Stimulated activated CD4-positive, alpha-beta T cell treated with anti-CD3 and anti-CD28 coated beads, Interleukin-15, amount 100 ng/mL, for 48 hours (primary cell): ENCODE measurements at regions not wholly inside any gene's neighbourhood (a gene's known extent, or its start where the extent isn't known, plus 50 kb on each side); places are given as distances from the start of the nearest gene placed in this dataset.

Experiments
- DNase-seq, 2 donors: peaks; one replicate each; pipeline ENCODE4 v3.0.0-alpha.2; 2020; ENCODE audit warnings: low read depth in 2 of 2

DNA sequence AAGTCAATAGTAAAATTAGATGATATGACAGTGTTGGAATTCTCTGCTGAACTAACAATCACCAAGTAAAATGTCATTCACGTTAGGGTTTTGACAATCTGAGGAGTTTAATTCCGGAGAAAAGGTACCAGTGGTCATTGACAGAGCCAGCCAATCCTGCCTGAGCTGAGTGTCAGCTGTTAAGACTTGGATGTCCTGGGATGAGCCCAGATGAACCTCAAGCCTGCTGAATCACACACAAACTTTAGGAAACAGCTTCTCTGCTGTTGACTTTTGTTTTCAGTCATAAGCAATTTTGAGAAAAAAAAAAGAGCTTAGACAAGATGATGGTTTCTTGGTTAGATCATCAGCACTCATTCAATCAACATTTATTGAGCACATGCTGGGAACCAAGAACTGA, 600.0 kb upstream of the SLC39A10 start:
- no peak for DNase-seq

DNA sequence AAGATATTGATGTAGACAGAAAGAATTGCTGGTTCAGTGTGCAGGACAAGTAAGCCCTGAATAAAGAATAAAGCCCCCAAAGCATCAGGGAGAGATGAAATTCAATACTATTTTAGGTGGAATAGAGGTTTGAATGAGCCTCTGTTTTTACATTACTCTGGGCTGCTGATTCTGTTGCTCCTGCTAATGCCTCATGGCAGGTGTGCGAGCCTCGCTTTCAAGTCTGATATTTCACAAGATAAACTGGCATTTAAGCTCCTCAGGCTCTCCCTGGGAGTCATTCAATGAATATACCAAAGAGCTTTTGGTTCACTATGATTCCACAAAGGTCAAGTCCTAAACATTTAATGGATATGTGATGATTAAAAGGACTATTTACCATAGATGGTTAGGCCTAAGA, 601.0 kb upstream of the SLC39A10 start:
- DNase-seq = no peak

DNA sequence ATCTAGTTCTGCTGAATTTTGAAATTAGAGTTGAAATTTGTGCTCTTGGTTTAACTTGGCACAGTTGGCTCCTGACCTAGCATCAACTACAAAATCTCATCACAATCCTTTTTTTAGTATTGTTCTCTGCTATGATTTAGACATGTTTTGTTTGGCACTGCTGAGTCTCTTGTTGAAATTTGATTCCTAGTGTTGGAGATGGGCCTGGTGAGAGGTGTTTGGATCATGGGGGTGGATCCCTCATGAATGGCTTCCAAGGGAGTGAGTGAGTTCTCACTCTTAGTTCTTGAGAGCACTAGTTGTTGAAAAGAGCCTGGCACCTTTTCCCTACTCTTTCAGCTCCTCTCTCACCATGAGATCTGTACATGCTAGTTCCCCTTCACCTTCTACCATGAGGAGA, 605.6 kb upstream of the SLC39A10 start:
- DNase-seq = no peak

DNA sequence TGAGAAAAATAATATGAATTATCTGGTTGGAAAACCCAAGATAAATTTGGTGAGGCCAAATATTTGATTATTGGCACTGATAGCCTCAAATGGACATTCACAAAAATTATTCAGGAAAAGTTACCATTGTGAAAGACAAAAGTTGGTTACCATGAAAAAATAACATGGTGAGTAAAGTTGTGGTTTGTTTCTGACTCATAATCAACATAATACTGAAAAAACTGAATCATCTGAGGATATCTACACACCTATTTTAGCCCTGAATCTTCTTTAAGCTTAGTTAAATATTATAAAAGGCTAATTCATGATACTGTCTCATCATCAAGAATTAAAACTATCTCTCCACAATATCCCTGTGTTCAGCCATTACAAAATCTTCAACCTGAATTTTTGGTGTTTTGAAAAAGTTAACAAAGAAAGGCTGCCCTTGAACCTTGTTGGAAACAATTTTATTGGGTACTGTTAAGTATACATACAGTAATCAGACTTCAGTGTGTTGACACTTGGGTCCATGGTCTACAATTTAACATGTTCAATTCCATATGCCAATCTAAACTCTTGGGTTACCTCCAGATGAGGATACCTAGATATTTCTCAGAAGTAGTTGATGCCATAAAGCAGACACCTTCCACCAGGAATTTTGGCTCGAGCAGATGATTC, 607.5 kb upstream of the SLC39A10 start:
- DNase-seq = no peak

DNA sequence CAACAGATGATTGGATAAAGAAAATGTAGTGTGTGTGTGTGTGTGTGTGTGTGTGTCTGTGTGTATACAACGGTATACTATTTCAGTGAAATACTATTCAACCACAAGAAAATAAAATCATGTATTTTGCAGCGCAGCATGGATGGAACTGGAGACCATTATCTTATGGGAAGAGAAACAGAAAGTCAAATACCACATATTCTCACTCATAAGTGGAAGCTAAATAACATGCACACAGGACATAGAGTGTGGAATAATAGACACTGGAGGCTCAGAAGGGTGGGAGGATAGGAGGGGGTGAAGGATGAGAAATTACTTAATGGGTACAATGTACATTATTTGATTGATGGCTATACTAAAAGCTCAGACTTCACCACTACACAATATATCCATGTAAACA, 609.1 kb upstream of the SLC39A10 start:
- no peak for DNase-seq

DNA sequence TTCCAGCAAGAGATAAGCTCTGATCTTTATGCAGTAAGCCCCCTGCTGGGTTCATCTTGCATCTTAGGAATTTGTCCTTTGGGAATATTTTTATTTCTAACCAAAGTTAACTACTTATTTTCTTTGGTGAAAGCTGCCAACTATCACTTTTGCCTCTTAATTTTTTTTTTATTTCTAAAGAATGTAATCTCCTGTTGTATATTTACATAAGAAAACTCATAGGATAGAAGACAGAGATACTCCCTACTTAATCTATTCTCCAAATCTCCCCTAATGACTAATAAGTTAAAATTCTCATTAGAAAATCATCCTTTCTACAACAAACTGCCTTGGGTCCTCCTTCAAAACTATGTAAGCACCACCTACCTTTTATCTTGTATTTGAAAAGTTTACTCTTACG, 612.2 kb upstream of the SLC39A10 start:
- DNase-seq = no peak

DNA sequence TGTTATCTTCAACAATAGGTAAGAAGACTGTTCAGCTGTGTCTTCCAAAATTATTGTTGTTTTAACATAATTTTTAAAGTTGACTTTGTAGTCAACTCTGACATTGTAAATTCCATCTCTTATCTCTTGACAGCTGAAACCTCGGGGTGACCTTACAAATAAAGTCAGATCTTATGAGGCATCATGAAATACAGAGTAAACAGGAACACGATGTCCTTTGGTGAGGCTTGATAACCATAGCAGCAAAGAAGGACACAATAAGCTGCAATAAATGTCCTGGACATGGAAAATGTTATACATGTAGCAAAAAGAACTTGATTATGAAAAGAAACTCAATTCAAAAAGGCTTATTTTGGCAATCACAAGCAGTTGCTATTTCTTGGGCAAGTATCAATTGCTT, 618.9 kb upstream of the SLC39A10 start:
- DNase-seq = no peak

DNA sequence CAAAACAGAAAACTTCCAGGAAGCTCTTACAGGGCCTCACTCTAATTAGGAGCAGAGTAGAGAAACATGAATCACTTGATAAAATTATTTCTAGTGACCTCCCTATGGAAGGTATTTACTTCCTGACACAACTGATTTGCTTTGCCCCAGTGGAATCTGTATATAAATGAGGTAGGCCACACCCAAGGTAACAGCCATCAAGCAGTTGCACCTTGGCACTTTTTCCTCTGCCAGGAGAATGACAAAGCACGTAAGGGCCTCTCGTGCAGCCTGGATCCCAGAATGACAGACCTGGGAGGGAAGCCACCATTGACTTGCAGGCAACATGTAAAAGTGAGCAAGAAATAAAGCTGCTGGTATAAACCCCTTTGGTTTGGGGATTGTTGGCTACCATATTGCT, 620.0 kb upstream of the SLC39A10 start:
- DNase-seq = no peak

DNA sequence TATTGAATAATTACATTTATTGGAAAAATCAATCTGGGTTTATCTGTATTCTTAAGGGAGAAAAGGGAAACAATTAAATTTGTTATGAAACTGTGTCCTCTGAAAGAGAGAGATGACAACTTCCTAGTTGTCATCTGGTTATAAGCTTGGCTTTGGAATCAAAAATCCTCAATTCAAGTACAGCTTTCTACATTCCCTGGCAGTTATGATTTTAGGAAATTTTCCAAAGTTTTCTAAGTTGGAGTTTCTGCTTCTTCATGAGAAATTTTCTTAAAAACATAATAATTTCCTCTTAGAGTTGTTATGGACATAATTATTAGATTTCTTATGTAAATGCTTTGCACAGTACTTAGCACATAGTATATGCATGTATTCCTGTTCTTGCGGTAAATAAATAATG, 625.6 kb upstream of the SLC39A10 start:
- DNase-seq = no peak

DNA sequence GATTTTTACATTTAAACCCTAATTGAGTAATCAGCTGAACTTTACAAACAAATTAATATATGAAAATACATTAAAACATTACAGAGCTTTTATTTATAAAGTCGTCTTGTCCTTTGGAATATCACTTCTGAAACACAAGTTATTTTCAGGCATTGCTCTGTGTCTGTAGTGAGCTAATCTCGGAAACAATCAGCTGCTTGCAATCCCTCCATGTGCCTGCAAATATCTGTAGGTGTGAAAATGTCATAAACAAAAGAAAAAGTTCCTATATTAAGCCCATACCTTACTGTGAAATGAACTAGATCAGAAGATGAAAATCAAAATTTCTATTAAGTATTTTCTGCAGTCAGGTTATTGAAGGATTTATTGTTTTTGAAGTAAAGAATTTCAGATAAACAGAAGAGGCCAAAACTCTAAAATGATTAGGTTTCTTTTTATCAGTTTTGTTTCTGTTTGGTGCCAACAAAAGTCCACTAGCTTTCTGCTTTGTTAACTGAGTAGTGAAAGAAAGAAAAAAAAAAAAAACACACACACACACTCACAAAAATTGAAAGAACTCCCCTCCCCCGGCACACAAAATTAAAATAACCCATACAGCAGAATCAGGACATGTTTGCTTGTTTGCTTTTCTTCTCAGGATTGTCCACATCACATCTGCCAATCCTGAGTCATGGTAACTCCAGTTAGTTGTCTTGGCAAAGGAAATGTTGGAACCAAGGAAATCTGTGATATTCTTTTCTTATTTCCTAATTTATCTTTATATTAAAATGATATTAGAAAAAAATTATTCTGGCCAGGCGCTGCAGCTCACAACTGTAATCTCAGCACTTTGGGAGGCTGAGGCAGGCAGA, 627.0 kb upstream of the SLC39A10 start:
- DNase-seq = no peak

DNA sequence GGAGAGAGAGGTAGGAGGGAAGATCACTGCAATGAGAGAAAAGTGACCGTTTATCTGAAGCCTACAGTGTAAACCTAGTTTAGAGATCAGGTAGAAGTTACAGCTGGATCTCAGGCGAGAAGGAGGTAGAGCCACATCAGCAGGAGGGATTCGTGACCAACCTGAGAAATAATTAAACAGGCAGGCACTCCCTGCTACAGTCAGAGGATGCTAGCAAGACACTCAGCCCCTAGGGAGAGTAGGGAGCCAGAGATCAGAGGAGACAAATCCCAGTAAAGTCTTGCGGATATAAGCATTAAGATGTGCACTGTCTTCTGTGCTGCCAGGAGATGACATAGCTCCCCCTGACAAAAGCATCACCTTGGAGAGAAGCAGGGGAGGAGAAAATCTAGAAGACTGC, 629.1 kb upstream of the SLC39A10 start:
- DNase-seq = no peak

DNA sequence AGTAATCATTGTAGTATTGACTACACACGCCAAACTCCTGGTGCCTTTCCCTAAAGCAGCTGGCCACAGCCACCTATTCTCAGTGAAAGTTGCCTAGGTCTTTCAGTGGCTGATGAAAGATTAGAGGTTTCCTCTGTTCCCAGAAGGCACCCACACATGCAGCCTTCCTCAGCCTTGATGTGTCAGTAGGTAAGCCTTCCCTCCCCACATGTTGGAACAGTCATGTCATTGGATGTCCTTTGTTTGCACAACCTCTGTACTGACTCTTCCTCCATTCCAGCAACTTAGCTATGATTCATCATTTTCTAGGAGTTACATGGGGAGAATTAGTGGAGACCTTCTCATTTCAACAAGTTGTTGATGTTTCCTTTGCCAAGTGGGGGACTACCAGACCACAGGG, 630.8 kb upstream of the SLC39A10 start:
- no peak for DNase-seq

DNA sequence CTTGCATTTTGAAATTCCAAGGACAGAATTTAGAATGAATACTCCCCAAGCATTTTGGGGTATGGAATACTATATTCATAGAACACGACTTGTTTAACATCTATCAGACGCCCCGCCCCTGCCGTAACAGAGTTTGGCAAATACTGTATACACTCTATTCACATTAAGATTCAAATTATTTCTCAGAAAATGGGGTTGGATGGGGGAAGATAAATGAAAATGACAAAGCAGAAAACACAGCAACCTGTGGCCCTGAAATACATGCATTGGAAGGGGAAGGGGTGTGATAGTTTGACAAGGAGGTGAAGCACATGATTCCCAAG, 634.6 kb upstream of the SLC39A10 start:
- DNase-seq = no peak

DNA sequence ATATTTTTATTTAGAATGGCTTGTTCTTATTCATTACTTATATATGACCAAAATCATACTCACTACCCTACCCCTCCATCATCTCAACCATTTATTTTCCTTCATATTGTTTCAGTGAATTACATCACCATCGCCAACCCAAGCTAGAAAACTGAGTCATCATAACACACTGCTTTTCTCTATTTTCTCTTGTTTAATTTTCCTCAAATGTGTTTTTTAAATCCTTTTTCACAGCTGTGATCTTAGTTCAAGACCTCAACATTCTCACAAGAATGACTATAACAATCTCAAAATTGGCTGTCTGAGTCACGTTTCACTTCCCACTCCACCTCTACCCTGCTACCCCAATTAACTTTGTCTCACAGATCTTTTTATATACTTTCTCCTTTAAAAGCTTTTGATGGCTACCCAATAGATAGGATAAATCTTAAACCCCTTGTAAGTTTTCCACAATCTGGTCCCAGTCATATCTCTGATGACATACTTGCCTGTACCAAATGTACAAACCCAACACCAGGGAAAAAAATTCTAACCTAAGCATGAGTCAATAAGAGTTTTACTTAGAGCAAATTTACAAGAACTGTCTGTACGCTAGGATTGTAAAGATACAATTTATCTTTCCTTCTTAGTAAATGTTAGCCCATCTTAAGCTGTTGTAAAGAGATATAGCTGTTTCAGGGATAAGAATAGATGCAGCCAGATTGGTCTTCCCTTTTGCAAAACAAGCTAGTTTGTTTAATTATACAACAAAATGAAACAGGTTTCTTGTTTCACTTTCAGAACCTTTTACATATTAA, 635.1 kb upstream of the SLC39A10 start:
- no peak for DNase-seq

DNA sequence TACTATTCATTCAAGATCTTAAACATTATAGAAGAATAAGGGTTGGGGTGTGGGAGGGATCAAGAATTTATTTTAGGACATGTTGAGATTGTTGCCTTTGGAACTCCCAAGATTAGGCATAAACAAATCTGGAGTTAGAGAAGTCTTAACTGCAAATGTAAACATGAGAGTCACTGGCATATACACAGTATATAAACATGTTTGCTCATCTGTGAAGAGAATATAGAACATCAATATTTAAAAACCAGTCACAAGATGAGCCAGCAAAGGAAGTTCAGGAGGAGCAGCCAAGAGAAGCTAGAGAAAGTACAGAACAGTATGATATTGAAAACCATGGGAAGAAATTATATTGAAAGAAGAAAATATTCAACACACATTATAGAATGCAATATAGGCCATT, 638.6 kb upstream of the SLC39A10 start:
- no peak for DNase-seq

DNA sequence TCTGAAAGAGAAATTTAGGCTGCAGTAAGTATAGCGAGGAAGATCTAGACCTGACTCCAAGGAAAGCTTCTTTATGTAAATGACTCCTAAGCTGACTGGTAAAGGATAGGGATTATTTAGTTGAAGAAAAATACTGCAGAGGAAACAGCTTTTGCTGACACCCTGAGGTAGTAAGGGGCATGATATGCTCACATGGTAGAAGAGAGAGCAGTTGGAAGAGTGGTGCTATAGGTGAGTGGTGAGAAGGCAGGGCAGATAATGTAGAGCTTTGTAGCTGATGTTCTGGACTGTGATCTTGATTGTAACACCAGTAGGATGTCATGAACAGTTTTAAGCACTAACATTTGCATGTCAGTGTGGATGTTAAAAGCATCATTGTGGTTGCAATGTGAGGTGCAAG, 639.1 kb upstream of the SLC39A10 start:
- no peak for DNase-seq

DNA sequence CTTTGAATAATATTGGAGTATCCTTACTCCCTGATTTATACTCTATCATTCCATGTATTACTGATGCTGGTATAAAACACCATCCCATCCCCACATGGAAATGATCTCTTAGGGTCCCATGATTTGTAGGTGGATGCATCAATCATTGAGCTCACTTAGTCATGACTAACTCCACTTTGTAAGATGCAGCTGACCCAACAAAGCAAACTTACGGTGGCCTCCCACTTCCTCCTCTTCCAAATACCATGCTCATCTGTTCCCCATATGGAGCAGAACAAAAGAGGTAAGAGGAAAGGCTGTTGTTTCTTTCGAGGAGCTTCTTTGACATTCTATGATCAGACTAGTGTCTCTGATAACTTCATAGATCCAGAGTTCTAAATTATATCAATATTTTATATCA, 640.2 kb upstream of the SLC39A10 start:
- DNase-seq = no peak

DNA sequence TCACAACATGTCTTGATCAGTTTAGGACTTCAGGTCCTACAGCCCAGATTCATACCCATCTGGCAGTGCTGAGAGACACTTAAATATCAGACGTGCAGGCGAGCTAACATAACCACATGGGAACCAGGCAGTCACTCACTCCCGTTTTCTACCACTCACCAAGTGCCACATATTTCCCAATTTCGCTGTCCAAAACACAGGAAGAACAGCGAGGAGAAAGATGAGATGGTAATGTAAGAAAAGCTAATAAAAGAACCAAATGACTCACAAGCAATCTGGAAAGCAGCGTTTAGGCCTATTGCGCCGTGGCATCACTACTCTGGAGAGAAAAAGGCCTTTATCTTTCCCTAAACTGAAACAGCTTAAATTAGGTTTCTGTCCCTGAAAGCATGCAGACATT, 647.8 kb upstream of the SLC39A10 start:
- no peak for DNase-seq

DNA sequence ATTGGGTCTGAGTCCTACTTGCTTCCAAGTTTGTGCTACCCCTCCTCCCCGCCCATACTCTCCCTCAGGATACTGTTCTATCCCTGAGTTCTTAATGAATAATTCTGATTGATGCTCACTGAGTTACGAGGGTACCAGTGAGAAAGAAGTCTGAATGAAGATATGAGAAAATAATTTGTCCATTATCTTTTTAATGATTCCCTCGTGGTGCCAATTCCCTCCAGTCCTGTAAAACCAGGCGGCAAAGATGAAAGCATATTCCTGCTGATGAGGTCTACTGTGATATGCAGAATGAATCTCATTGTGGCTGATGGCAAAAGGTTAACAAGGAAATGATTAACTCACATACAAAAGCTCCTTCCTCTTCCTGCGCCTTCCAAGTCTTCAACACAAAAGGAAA, 650.2 kb upstream of the SLC39A10 start:
- no peak for DNase-seq

DNA sequence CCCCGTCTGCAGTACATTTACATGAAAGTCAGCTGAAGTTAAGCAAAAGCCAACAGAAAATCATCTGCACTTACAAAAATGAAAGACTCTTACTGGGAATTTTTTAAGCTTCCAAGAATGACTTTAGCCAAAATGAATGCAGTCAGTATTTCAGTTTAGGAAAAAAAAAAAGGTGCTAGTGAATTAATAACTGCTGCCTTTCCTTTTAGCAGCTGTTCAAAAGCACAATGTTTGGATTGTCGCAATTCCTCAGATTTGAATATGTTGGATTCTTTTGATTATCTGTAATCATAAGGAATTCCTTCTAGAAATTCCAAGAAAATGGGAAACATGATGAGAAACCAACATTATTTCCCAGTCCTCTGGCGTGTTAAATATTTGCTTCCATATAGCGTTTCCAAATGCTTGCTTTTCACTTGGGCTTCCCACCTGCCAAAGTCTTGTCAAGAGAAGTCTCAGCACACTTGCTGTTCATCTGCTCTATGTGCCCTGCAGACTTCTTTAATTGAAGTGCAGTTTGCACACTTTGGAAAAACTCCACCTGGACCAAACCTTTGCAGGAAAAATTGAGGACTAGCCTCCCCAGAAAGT, 653.0 kb upstream of the SLC39A10 start:
- no peak for DNase-seq

DNA sequence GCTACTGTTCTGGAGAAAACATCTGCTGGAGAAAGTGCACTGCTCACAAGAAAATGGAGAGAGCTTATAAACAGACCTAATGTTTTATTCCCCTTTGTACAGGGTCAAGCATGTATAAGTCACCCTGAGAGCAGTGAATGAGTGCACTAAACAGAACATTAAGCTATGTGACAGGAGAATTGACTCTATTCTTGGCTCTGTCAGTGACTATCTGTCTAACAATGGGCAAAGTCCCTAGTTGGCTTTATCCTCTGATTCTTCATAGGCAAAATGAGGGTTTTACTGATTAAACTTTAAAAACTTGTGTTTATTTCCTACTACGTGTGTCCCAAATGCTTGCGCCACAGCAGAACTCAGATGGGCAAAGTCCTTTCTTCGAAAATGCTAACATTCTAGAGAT, 655.1 kb upstream of the SLC39A10 start:
- DNase-seq = no peak

DNA sequence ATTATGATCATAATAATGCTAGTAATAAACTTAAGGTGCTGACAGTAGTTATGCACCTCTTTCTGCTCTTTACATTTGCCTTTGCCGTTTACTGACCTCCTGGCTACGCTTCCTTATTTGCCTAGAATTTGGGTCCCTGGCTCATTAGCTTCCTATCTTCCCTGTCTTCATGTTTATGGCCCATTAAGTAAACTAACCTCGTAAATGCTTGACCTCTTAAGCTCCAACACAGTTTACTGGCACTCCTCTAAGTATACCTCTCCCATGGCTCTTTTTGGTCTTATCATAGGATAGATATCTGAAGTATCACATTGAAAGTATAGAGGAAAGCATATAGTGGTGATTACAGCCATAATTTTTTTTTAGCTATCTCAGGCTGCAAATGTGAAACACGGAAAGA, 657.3 kb upstream of the SLC39A10 start:
- no peak for DNase-seq

DNA sequence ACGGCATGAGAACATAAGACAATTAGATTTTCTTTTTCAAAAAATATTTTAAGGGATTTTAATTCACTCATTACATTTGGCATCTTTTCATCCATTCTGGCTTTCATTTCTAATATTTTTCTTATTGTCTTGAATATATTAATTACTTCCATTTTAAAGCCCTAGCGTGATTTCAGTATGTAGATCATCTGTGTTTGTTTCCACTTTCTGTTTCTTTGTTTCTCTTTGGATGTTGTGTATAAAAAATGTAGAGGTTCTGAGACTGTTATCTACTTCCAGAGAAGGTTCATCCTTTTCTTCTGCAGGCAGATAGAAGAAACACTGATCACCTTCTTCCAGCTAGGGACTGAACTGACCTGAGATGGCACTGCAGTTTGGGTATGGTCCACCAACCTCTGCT, 664.4 kb upstream of the SLC39A10 start:
- no peak for DNase-seq
